SKM-1 (cell line): ENCODE measurements at regions not wholly inside any gene's neighbourhood (a gene's known extent, or its start where the extent isn't known, plus 50 kb on each side); places are given as distances from the start of the nearest gene placed in this dataset.
"Not testable (repeated sequence)": the region's sequence is repeated elsewhere in the genome, so short reads cannot be mapped to it uniquely, and the experiment has no call there.

Experiments used
- DNase-seq: peaks from one replicate; lab custom pipeline; 2025; ENCODE audit not compliant: unreplicated experiment; lab: John Stamatoyannopoulos, UW

DNA sequence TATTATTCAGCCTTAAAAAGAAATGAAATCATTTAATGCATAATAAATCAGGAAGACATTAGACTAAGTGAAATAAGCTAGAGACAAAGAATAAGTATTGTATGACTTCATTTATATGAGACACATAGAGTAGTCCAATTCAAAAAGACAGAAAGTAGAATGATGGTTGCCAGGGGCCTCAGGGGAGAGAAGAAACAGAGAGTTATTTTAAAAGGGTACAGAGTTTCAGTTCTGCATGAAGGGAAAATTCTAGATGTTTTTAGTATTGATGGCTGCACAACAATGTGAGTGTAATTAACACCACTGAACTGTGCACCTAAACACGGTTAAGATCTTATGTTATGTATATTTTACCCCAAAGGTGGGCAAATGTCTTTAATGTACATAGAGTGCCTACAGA, 1407.9 kb upstream of the MAP3K7 start:
- no peak for DNase-seq

- DNase-seq: no peak
Measured at GRCh38 chr6:91982559-91982958, 1395.7 kb upstream of the MAP3K7 start.

GRCh38 chr6:91976797-91977196, 1389.9 kb upstream of the MAP3K7 start:
- no peak for DNase-seq

GRCh38 chr6:91970700-91971099, 1383.8 kb upstream of the MAP3K7 start:
- DNase-seq: no peak

GRCh38 chr6:91965872-91966271, 1379.0 kb upstream of the MAP3K7 start:
- DNase-seq: no peak

DNA sequence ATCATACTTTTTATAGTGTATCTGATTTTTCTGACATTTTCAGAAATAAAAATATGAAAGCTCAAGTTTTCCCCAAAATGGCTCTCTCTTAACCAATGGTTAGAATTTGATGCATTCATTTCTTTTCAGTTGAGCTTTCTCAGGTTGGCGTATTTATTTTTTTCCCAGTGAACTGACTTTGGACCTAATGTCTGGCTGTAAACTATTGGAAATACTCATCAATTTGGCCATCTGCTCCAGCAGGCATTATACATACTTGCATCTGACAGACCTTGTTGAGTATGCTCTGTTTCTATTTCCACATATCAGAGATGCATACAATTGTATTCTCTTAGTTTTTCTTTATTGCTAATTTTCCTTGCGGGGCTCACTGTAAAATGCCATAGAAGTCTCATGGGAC, 1374.8 kb upstream of the MAP3K7 start:
- DNase-seq: no peak

DNA sequence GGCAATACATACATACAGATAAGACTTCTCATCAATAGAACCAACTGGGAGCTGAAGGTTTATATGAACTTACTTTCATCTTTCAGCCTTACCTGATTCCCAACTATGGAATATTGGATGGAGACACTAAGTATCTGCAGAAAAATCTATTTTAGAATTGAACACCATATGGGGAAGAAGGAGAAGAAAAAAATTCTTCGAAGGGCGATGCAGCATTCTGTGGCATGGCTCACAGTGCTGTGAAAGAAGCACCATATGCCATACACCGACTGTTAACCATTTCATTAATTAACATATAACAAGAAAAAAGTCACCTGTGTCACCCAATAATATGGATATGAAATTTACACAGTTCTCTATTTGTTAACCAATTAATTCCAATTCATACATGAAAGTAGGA, 1374.4 kb upstream of the MAP3K7 start:
- no peak for DNase-seq

- no peak for DNase-seq
Measured at GRCh38 chr6:91941838-91942237, 1355.0 kb upstream of the MAP3K7 start.

DNA sequence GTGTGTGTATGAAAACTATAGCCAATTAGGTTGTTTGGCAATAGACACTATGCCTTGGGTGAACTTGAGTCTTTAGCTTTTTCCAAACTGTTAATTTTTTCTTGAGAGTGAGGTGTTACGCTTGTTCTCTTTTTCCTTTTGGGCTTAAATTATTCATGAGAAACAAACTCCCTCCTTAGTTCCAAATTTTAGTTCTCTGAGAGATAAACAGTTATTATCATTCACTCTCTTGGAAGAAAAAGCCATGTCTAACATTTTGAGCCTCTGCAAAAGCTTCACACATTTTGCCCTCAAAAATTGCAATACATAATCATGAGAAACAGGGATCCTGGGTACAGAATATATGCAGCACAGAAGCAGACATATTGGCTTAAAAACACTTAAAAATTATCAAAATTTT, 1353.9 kb upstream of the MAP3K7 start:
- no peak for DNase-seq

GRCh38 chr6:91926827-91927226, 1340.0 kb upstream of the MAP3K7 start:
- no peak for DNase-seq

- DNase-seq: no peak
Measured at GRCh38 chr6:91926361-91926760, 1339.5 kb upstream of the MAP3K7 start.

- no peak for DNase-seq
Measured at GRCh38 chr6:91911945-91912344, 1325.1 kb upstream of the MAP3K7 start.

GRCh38 chr6:91904586-91905164, 1317.8 kb upstream of the MAP3K7 start:
- DNase-seq: no peak

GRCh38 chr6:91895599-91896285, 1308.9 kb upstream of the MAP3K7 start:
- no peak for DNase-seq

DNA sequence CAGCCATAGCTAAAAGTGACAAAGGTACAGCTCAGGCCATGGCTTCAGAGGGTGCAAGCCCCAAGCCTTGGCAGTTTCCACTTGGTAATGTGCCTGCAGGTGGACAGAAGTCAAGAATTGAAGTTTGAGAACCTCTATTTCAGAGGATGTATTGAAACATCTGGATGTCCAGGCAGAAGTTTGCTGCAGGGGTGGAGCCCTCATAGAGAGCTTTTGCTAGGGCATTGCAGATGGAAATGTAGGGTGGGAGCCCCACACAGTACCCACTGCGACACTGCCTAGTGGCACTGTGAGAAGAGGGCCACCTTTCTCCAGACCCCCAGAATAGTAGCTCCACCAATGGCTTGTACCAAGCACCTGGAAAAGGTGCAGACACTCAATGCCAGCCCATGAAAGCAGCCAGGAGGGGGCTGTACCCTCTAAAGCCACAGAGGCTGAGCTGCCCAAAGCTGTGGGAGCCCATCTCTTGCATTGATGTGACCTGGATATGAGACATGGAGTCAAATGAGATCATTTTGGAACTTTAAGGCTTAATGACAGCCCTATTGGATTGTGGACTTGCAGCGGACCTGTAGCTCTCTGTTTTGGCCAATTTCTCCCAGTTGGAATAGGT, 1299.4 kb upstream of the MAP3K7 start:
- no peak for DNase-seq

- DNase-seq: not testable (repeated sequence)
Measured at GRCh38 chr6:91881791-91882190, 1294.9 kb upstream of the MAP3K7 start.

GRCh38 chr6:91879386-91879995, 1292.6 kb upstream of the MAP3K7 start:
- DNase-seq: no peak

- DNase-seq: no peak
Measured at GRCh38 chr6:91877994-91878393, 1291.1 kb upstream of the MAP3K7 start.

DNA sequence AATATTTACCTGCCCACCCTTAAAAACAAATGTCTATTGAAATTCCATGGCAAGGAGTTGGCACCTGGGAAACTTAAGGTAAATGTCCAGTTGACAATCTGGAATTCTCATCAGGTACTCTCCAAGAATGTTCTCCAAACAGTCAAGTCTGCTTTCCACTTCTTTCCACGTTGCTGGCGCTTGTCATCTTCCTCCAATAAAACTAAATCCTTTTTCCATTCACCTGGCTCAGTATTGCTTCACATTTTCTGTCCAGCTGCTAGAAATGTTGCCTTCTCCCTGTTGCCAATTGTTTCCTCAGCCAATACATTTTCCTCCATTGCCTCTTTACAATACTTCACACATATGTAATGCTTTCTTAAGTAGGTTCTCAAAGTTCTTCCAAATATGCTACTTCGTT, 1288.1 kb upstream of the MAP3K7 start:
- DNase-seq: no peak

DNA sequence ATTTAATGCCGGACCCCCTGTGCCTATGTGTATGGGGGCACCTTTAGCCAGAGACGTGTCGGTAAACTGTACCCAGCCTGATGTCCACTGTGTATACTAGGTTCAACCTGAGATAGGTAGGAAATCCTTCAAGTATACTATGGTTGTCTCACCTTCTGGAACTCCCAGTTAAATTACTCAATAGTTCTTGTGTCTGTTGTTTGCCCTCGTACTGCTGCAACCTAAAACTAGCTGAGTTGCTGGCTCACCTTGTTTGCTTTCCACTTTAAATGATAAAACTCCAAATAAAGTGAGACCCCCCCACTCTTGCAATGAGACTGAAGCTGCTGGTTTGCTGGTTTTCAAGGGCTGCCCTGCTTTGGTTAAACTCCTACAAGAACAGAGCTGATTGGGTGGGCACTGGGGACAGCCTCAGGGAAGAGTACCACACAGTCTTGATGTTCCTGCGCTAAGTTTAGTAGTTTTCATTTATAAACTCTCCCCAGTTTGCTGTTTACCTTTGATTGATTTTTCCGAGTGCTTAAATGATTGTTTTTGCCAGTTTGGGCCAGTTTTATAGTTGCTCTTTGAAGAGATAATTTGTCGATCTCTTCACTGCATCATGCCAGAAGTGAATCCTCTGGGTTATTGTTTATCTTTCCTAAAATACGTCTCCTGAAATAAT, 1281.8 kb upstream of the MAP3K7 start:
- DNase-seq: no peak

- DNase-seq: no peak
Measured at GRCh38 chr6:91865889-91866288, 1279.0 kb upstream of the MAP3K7 start.

DNA sequence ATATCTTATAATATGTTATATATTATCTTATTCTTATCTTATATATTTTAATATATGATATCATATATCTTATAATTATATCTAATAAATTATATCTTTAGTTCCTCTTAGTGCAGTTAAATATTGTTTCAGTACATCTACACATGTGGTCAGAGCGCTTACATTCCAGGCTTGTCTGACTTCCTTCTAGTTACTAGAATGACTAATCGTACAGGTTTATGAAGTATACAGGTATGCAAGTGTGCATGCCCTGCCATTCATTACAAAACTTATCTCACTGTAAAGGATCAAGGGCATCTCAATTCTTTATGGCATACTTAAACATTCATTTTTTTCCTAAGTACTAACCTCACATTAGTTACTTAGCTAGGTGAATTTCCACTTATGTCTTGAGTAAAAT, 1278.0 kb upstream of the MAP3K7 start:
- no peak for DNase-seq
